ENCODE measurements at regions not wholly inside any gene's neighbourhood (a gene's known extent, or its start where the extent isn't known, plus 50 kb on each side); places are given as distances from the start of the nearest gene placed in this dataset.

DNA sequence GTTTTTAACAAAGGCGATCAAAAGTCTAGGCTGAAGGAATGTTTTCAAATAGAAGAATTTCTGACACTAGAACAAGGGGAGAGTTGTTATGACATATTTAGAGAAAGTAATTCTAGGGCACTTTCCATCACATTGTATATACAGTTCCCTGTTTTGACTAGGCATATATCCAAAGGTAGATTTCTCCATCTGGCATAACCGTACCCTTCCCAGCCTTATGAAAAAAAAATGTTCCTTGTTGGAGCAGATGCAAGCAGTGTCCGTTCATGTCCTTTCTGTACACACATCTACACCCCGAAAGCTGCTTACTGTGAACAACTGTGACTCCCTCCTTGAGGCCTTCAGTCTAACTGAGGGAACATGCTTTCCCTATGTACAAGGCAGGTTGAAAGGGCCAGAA lies 271.7 kb upstream of the GBE1 start:
- FAIRE-seq (no peak), DNase-seq (ENCODE audit: low read depth, low spot score) (no peak)
- H3K27ac ChIP-seq (ENCODE audit: control insufficient read depth, insufficient read depth, low read length), result no peak overlapping the region
- no peaks in the 10 kb centered on the region for H3K79me2 ChIP-seq (ENCODE audit: control insufficient read depth, insufficient read depth, low read length)
- H3K36me3 ChIP-seq (ENCODE audit: control insufficient read depth in 2 of 2, extremely low read depth in 1 of 2, insufficient read depth in 2 of 2, low read length in 2 of 2), result no peaks in the 10 kb centered on the region
- no peaks in the 10 kb centered on the region for H3K4me1 ChIP-seq (ENCODE audit: control insufficient read depth, extremely low read depth, insufficient read depth, low read length)
- H3K9ac ChIP-seq (ENCODE audit: control insufficient read depth, extremely low read depth, insufficient read depth, low read length), result no peak overlapping the region
- no peak overlapping the region for H3K4me3 ChIP-seq (ENCODE audit: control insufficient read depth in 2 of 3, extremely low read depth in 1 of 3, insufficient read depth in 2 of 3, low read depth in 1 of 3, low read length in 3 of 3)
- no peaks in the 10 kb centered on the region for H4K20me1 ChIP-seq (ENCODE audit: control insufficient read depth, extremely low read depth, insufficient read depth, low read length)
- H3K9me1 ChIP-seq (ENCODE audit: control insufficient read depth, extremely low read depth, insufficient read depth, low read length), result no peaks in the 10 kb centered on the region
- H3K4me2 ChIP-seq (ENCODE audit: control insufficient read depth, extremely low read depth, insufficient read depth, low read depth, low read length), result no peak overlapping the region
- H3K27me3 ChIP-seq (ENCODE audit: control insufficient read depth, extremely low read depth, insufficient read depth, low read length), result no peaks in the 10 kb centered on the region
- H2AFZ ChIP-seq (ENCODE audit: control insufficient read depth, low read length), result no peak overlapping the region
- no peaks in the 10 kb centered on the region for H3K9me3 ChIP-seq (ENCODE audit: control insufficient read depth, low read depth, low read length)
- dilution Hi-C loops (cut with MboI; ENCODE audit: extremely low pct_ligation_motif_present, low sequenced_read_pairs), result no loop called here
- TF ChIP-seq, protein P1, sequence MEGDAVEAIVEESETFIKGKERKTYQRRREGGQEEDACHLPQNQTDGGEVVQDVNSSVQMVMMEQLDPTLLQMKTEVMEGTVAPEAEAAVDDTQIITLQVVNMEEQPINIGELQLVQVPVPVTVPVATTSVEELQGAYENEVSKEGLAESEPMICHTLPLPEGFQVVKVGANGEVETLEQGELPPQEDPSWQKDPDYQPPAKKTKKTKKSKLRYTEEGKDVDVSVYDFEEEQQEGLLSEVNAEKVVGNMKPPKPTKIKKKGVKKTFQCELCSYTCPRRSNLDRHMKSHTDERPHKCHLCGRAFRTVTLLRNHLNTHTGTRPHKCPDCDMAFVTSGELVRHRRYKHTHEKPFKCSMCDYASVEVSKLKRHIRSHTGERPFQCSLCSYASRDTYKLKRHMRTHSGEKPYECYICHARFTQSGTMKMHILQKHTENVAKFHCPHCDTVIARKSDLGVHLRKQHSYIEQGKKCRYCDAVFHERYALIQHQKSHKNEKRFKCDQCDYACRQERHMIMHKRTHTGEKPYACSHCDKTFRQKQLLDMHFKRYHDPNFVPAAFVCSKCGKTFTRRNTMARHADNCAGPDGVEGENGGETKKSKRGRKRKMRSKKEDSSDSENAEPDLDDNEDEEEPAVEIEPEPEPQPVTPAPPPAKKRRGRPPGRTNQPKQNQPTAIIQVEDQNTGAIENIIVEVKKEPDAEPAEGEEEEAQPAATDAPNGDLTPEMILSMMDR (optimal IDR thresholded peaks at IDR 0.05 in 1 of 3, IDR thresholded peaks at IDR 0.05 in 1 of 3, conservative IDR thresholded peaks at IDR 0.05 in 1 of 3; ENCODE audit: extremely low read depth in 1 of 3, insufficient read depth in 2 of 3, low read length in 3 of 3), result no peak
- no peak for TF ChIP-seq EZH2 (IDR thresholded peaks at IDR 0.05; ENCODE audit: low read length)

DNA sequence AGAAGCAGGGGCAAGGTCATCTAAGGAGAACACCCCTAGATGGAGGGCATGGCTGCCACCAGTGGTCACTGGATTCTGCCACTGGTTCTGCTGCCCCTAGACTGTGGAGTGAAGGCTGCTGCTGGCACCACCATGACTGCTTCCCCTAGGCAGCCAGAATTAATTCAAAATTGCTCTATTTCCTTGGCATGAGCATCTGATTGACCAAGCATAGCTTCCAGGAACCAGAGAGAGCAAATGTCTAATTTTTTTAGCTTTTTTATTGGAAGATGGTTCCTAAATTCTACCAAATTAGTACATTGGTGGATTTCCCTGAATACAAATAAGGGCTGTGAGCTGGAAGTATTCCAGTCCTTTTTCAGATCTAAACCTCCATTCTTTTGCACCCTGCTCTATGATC lies 270.2 kb upstream of the GBE1 start:
- Histone ChIP-seq H3K4me2 (ENCODE audit: control insufficient read depth, extremely low read depth, insufficient read depth, low read depth, low read length) (no peak overlapping the region), H3K9me1 (ENCODE audit: control insufficient read depth, extremely low read depth, insufficient read depth, low read length) (no peaks in the 10 kb centered on the region), H3K9me3 (ENCODE audit: control insufficient read depth, low read depth, low read length) (no peaks in the 10 kb centered on the region), H2AFZ (ENCODE audit: control insufficient read depth, low read length) (no peak overlapping the region), H3K27me3 (ENCODE audit: control insufficient read depth, extremely low read depth, insufficient read depth, low read length) (no peaks in the 10 kb centered on the region), H3K4me1 (ENCODE audit: control insufficient read depth, extremely low read depth, insufficient read depth, low read length) (no peaks in the 10 kb centered on the region), H4K20me1 (ENCODE audit: control insufficient read depth, extremely low read depth, insufficient read depth, low read length) (no peaks in the 10 kb centered on the region), H3K4me3 (ENCODE audit: control insufficient read depth in 2 of 3, extremely low read depth in 1 of 3, insufficient read depth in 2 of 3, low read depth in 1 of 3, low read length in 3 of 3) (no peak overlapping the region), H3K9ac (ENCODE audit: control insufficient read depth, extremely low read depth, insufficient read depth, low read length) (no peak overlapping the region), H3K79me2 (ENCODE audit: control insufficient read depth, insufficient read depth, low read length) (no peaks in the 10 kb centered on the region), H3K36me3 (ENCODE audit: control insufficient read depth in 2 of 2, extremely low read depth in 1 of 2, insufficient read depth in 2 of 2, low read length in 2 of 2) (no peaks in the 10 kb centered on the region), H3K27ac (ENCODE audit: control insufficient read depth, insufficient read depth, low read length) (no peak overlapping the region)
- no peak for DNase-seq (ENCODE audit: low read depth, low spot score)
- TF ChIP-seq EZH2 (IDR thresholded peaks at IDR 0.05; ENCODE audit: low read length), result no peak
- TF ChIP-seq, protein P1 (optimal IDR thresholded peaks at IDR 0.05 in 1 of 3, IDR thresholded peaks at IDR 0.05 in 1 of 3, conservative IDR thresholded peaks at IDR 0.05 in 1 of 3; ENCODE audit: extremely low read depth in 1 of 3, insufficient read depth in 2 of 3, low read length in 3 of 3), result no peak
- dilution Hi-C loops (cut with MboI; ENCODE audit: extremely low pct_ligation_motif_present, low sequenced_read_pairs), result no loop called here
- no peak for FAIRE-seq

Measured in keratinocyte (primary cell).